ENCODE measurements at regions not wholly inside any gene's neighbourhood (a gene's known extent, or its start where the extent isn't known, plus 50 kb on each side); places are given as distances from the start of the nearest gene placed in this dataset.

- DNase-seq: no peak
Measured at GRCh38 chr1:198865319-198865718, 226.5 kb downstream of the PTPRC start.

GRCh38 chr1:198867182-198867581 is 228.3 kb downstream of the PTPRC start:
- DNase-seq: no peak

GRCh38 chr1:198873696-198874230 is 234.9 kb downstream of the PTPRC start:
- DNase-seq: no peak

GRCh38 chr1:198876371-198876871 is 237.6 kb downstream of the PTPRC start:
- DNase-seq: no peak

GRCh38 chr1:198878566-198878965 is 239.7 kb downstream of the PTPRC start:
- no peak for DNase-seq

- DNase-seq: no peak
Measured at GRCh38 chr1:198879711-198880306, 241.0 kb downstream of the PTPRC start.

- no peak for DNase-seq
Measured at GRCh38 chr1:198880397-198880796, 241.6 kb downstream of the PTPRC start.

- no peak for DNase-seq
Measured at GRCh38 chr1:198880818-198881597, 242.2 kb downstream of the PTPRC start.

- no peak for DNase-seq
Measured at GRCh38 chr1:198883184-198883583, 244.3 kb downstream of the PTPRC start.

- no peak for DNase-seq
Measured at GRCh38 chr1:198887866-198888265, 249.0 kb downstream of the PTPRC start.

GRCh38 chr1:198888379-198888943 is 249.6 kb downstream of the PTPRC start:
- DNase-seq: no peak

GRCh38 chr1:198889101-198889500 is 250.3 kb downstream of the PTPRC start:
- DNase-seq: no peak

GRCh38 chr1:198889749-198890148 is 250.9 kb downstream of the PTPRC start:
- no peak for DNase-seq

- DNase-seq: no peak
Measured at GRCh38 chr1:198890214-198890930, 251.5 kb downstream of the PTPRC start.

- no peak for DNase-seq
Measured at GRCh38 chr1:198892065-198892464, 253.2 kb downstream of the PTPRC start.

GRCh38 chr1:198893141-198893540 is 254.3 kb downstream of the PTPRC start:
- no peak for DNase-seq

- DNase-seq: no peak
Measured at GRCh38 chr1:198893763-198894444, 255.1 kb downstream of the PTPRC start.

- no peak for DNase-seq
Measured at GRCh38 chr1:198901266-198901665, 262.4 kb downstream of the PTPRC start.

- DNase-seq: no peak
Measured at GRCh38 chr1:198902655-198903054, 263.8 kb downstream of the PTPRC start.

- DNase-seq: no peak
Measured at GRCh38 chr1:198903203-198903602, 264.4 kb downstream of the PTPRC start.

- DNase-seq: no peak
Measured at GRCh38 chr1:198903621-198904020, 264.8 kb downstream of the PTPRC start.

GRCh38 chr1:198904321-198904720 is 265.5 kb downstream of the PTPRC start:
- no peak for DNase-seq
